ENCODE measurements at regions not wholly inside any gene's neighbourhood (a gene's known extent, or its start where the extent isn't known, plus 50 kb on each side); places are given as distances from the start of the nearest gene placed in this dataset.
A peak's percentile ranks its signal among the peaks of the same experiment; 100 is the strongest.

DNA sequence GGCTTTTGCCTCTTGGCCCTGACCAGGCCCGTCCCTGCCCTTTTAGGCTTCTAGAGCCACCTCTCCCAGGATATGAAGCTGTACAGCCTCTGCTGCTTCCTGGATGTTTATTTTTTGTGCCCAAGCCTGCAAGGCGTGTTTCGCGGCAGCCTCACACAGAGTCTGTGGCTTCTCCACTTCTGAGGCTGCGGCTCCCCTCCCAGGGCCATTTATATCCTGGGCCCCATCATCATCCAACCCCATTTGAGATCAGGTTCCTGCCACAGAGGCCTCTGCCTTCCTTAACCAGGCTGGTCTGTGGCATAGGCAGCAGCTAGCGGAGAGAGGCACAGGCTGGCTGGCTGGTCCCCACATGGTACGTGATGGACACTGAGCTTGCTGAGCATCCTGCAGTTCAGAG, 114.1 kb upstream of the PWP1 start:
- TF ChIP-seq, protein P1, sequence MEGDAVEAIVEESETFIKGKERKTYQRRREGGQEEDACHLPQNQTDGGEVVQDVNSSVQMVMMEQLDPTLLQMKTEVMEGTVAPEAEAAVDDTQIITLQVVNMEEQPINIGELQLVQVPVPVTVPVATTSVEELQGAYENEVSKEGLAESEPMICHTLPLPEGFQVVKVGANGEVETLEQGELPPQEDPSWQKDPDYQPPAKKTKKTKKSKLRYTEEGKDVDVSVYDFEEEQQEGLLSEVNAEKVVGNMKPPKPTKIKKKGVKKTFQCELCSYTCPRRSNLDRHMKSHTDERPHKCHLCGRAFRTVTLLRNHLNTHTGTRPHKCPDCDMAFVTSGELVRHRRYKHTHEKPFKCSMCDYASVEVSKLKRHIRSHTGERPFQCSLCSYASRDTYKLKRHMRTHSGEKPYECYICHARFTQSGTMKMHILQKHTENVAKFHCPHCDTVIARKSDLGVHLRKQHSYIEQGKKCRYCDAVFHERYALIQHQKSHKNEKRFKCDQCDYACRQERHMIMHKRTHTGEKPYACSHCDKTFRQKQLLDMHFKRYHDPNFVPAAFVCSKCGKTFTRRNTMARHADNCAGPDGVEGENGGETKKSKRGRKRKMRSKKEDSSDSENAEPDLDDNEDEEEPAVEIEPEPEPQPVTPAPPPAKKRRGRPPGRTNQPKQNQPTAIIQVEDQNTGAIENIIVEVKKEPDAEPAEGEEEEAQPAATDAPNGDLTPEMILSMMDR (IDR thresholded peaks at IDR 0.05) = no peak
- Histone ChIP-seq H3K27ac (no peak overlapping the region), H3K4me3 (no peak overlapping the region)
- DNase-seq (ENCODE audit: low spot score) = no peak

DNA sequence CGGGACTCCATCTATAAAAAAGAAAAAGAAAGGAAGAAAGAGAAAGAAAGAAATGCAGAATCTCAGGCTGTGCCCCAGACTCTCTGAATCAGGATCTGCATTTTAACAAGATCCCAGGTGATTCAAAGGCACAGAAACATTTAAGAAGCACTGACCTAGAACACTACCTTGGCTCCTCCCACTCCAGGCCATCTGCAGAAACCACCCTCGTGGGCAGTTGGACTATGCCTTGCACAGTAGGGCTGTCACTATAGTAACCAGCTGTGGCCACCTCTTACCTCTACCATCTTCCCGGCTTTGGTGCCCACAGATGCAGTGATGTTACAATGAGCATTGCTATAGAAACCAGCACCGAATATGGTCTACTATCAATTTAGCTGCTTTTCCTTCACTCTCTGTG, 110.9 kb upstream of the PWP1 start:
- DNase-seq (ENCODE audit: low spot score) = no peak
- no peak overlapping the region for H3K27ac ChIP-seq
- TF ChIP-seq, protein P1 (IDR thresholded peaks at IDR 0.05) = no peak
- no peak overlapping the region for H3K4me3 ChIP-seq

DNA sequence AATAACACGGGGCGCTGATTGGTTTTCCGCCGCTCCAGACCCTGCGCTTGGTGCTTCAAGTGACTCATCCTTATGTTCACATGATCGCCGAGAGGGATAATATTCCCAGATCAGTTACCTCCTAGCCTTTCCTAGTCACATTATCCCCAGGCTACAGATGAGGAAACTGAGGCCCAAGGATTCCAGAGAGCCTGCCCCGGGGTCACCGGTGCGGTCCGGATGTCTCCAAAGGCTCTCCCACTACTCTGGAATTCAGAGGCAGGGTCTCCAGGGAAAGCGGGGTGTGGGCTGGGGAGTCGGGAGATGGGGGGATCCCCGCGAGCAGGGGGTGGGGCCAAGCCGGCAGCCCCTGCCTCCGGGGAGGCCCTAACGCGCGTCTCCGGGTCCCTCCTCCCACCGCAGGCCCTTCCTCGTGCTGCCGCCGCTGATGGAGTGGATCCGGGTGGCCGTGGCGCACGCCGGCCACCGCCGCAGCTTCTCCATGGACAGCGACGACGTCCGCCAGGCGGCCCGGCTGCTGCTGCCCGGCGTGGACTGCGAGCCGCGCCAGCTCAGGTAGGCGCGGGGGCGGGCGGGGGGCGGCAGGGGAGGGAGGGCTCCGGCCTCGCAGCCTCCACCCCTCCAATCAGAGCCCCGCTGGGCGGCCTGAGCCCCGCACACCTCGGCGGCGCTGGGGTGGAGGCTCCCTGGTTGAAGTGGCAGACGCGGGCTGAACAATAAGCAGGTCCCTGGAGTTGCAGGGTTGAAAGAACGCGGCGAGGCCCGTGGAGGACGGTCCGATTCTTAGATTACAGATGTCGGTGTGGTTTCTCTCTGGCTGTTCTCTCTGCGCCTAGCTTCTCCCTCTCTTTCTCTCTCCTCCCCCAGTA, 104.6 kb upstream of the PWP1 start:
- no peak for DNase-seq (ENCODE audit: low spot score)
- Histone ChIP-seq H3K4me3 (peak overlapping the region; percentile 50), H3K27ac (no peak overlapping the region)
- TF ChIP-seq, protein P1 (IDR thresholded peaks at IDR 0.05) = no peak

DNA sequence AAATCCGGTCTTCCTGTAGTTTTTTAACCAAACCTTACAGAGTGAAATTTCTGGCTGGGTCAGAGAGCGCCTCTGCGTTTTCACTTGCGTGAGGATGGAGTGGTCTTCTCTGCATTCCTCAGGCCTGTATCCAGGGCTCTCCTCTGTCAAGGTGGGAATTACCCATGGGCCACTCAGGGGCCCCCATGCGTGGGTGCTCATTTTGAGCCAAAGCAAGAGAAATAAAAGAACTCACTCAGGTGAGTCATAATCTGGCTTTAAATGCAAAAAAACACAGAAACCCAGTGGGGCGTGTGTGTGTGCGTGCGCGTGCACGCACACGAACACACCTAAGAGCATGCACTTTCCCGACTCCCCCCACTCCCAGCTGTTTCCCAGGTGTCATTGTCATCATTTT, 104.0 kb upstream of the PWP1 start:
- TF ChIP-seq, protein P1 (IDR thresholded peaks at IDR 0.05) = no peak
- no peak overlapping the region for H3K4me3 ChIP-seq
- H3K27ac ChIP-seq = no peak overlapping the region
- no peak for DNase-seq (ENCODE audit: low spot score)

DNA sequence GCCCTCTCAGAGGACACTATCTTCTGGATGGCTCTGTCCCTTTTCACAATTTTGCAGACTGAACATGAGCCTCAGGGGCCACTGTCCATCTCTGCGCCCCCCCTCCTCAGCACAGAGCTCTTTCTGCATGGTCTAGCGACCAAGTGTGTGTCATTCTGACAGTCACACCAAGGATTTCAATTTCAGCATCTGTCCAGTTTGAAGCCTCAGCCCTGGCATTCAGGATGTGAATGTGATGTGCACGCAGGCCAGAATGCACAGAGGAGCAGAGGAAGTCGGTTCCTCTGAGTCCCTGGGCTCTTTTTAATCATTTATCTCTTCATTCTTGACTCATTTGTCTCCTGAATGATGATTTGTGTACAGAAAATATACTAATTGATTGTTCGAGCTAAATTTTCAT, 102.0 kb upstream of the PWP1 start:
- TF ChIP-seq, protein P1 (IDR thresholded peaks at IDR 0.05) = no peak
- Histone ChIP-seq H3K27ac (no peak overlapping the region), H3K4me3 (no peak overlapping the region)
- DNase-seq (ENCODE audit: low spot score) = no peak

DNA sequence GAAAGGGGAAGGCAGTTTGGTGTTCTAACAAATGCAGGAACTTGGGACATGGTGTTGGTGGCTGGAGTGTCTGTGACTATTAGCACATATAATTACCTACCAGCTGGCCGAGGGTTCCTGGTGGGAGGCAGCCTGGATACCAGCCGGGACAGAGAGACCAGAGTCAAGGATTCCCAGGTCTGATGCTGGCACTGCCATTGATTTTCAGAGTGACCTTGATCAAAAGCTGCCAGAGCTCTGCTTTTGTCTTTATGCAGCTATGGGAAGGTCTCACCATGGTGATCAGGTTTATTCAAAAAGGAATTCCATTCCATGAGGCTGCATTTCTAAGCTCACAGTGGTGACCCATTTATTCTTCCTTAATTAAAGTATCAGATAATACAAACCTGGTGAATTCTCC, 101.0 kb upstream of the PWP1 start:
- H3K27ac ChIP-seq = no peak overlapping the region
- no peak for DNase-seq (ENCODE audit: low spot score)
- TF ChIP-seq, protein P1 (IDR thresholded peaks at IDR 0.05) = no peak
- H3K4me3 ChIP-seq = no peak overlapping the region
